Sigmoid colon (tissue), 6 donors: ENCODE measurements at regions not wholly inside any gene's neighbourhood (a gene's known extent, or its start where the extent isn't known, plus 50 kb on each side); places are given as distances from the start of the nearest gene placed in this dataset.

ENCODE experiments used
- DNase-seq: peaks from one replicate; pipeline ENCODE4 v3.0.0-alpha.2; 2019
- H3K27ac ChIP-seq, 4 donors: fragments of 200-600 bp; sonication (generic); one replicate each; pipeline ENCODE4 v1.5.1; 2016 to 2019; ENCODE audit warnings: mild to moderate bottlenecking in 1 of 4
- H3K27me3 ChIP-seq, 3 donors: fragments of 200-600 bp; sonication (generic); one replicate each; pipeline ENCODE4 v1.5.1; 2019; ENCODE audit warnings: mild to moderate bottlenecking in 1 of 3
- H3K36me3 ChIP-seq, 4 donors: fragments of 200-600 bp; sonication (generic); one replicate each; pipeline ENCODE4 v1.5.1; 2016 to 2019
- H3K4me1 ChIP-seq, 4 donors: fragments of 200-600 bp; sonication (generic); one replicate each; pipeline ENCODE4 v1.5.1; 2017 to 2019
- H3K4me3 ChIP-seq, 4 donors: fragments of 200-600 bp; sonication (generic); one replicate each; pipeline ENCODE4 v1.5.1; 2017 to 2019; ENCODE audit warnings: mild to moderate bottlenecking in 2 of 4, moderate library complexity in 1 of 4
- H3K9me3 ChIP-seq, 4 donors: fragments of 200-600 bp in 3 of 4; sonication (generic) in 3 of 4; one replicate each; pipeline versions ENCODE4 v1.5.1 to v1.6.1; 2013 to 2019
- CTCF ChIP-seq, 4 experiments: fragments of 450-650 bp in 3 of 4; fragments of 200-600 bp in 1 of 4; IDR thresholded peaks; one replicate each; pipeline ENCODE4 v1.5.1; 2016 to 2019; ENCODE audit warnings: antibody characterized with exemption in 4 of 4, mild to moderate bottlenecking in 3 of 4, moderate library complexity in 2 of 4
- EP300 ChIP-seq, 4 donors: sonication (generic); formaldehyde crosslinking; IDR thresholded peaks; one replicate each; pipeline ENCODE4 v1.6.1; 2017; ENCODE audit warnings: antibody characterized with exemption in 4 of 4
- POLR2A ChIP-seq, 2 donors: fragments of 450-650 bp; IDR thresholded peaks; one replicate each; pipeline ENCODE4 v1.6.1; 2016; ENCODE audit warnings: antibody characterized with exemption in 2 of 2, mild to moderate bottlenecking in 2 of 2, moderate library complexity in 2 of 2
- POLR2AphosphoS5 ChIP-seq, 4 donors: sonication (generic); formaldehyde crosslinking; IDR thresholded peaks; one replicate each; pipeline ENCODE4 v1.6.1; 2017; ENCODE audit warnings: antibody characterized with exemption in 4 of 4
- WGBS, 2 donors: extraction: QIAGEN DNeasy Blood & Tissue Kit; methylation state at CpG; one replicate each; pipeline ENCODE4 v1.1.7; 2013; 5-methylcytosine and 5-hydroxymethylcytosine counted together
- intact Hi-C: fragments of 100-400 bp; cut with DNase I; formaldehyde crosslinking; loops from one replicate; pipeline ENCODE4 v1.15.1; 2023
- donor health status: healthy with polysubstance abuse.
- donor health status: healthy.

GRCh38 chr5:101626572-101626971 is 669.5 kb downstream of the SLCO4C1 start:
- H3K36me3 ChIP-seq: no peaks in the 10 kb centered on the region
- H3K9me3 ChIP-seq: no peaks in the 10 kb centered on the region
- 80 to 83% methylated on average over 1 of the region's 1 CpG for WGBS, 2 donors
- no peak overlapping the region for H3K27ac ChIP-seq
- no peaks in the 10 kb centered on the region for H3K27me3 ChIP-seq
- no peak for TF ChIP-seq POLR2AphosphoS5 (IDR thresholded peaks at IDR 0.05)
- TF ChIP-seq EP300 (IDR thresholded peaks at IDR 0.05): no peak
- no peak for TF ChIP-seq POLR2A (IDR thresholded peaks at IDR 0.05)
- TF ChIP-seq CTCF (IDR thresholded peaks at IDR 0.05): no peak
- no peak for DNase-seq
- no peaks in the 10 kb centered on the region for H3K4me1 ChIP-seq
- intact Hi-C loops: no loop called here
- H3K4me3 ChIP-seq: no peak overlapping the region

GRCh38 chr5:101611039-101611438 is 685.0 kb downstream of the SLCO4C1 start:
- Histone ChIP-seq H3K4me1 (no peaks in the 10 kb centered on the region), H3K4me3 (no peak overlapping the region)
- intact Hi-C loops: no loop called here

DNA sequence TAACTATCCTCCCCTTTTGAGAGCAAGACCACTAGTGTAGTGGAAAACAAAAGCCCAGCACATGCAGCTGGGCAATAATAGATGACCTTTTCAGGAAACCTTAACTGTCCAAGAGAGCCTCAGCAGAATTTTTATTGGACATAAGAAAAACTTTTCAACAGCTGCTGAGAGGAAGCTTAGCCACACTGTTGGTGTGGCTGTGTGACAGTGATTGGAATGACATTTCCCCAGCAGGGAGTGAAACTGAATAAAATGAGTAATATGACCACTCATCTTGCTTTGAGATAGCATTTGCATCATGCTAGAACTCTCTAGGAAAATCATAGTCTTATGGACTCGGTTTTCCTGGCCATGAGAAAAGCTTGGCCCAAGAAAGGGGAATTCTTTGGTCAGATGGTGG is 687.8 kb downstream of the SLCO4C1 start:
- Histone ChIP-seq H3K27me3 (no peaks in the 10 kb centered on the region), H3K27ac (no peak overlapping the region), H3K4me1 (no peaks in the 10 kb centered on the region), H3K36me3 (no peaks in the 10 kb centered on the region), H3K4me3 (no peak overlapping the region), H3K9me3 (no peaks in the 10 kb centered on the region)
- intact Hi-C loops: no loop called here
- 44 to 66% methylated on average over 1 of the region's 1 CpG for WGBS, 2 donors
- DNase-seq: no peak
- TF ChIP-seq CTCF (IDR thresholded peaks at IDR 0.05) (no peak), EP300 (IDR thresholded peaks at IDR 0.05) (no peak)

More at GRCh38 chr5:101611039-101611438, 685.0 kb downstream of the SLCO4C1 start:
- 23 to 70% methylated on average over 6 of the region's 6 CpGs for WGBS, 2 donors
- Histone ChIP-seq H3K27ac (no peak overlapping the region), H3K9me3 (no peaks in the 10 kb centered on the region), H3K36me3 (no peaks in the 10 kb centered on the region), H3K27me3 (no peaks in the 10 kb centered on the region)
- DNase-seq: no peak
- TF ChIP-seq CTCF (IDR thresholded peaks at IDR 0.05) (no peak), EP300 (IDR thresholded peaks at IDR 0.05) (no peak), POLR2AphosphoS5 (IDR thresholded peaks at IDR 0.05) (no peak), POLR2A (IDR thresholded peaks at IDR 0.05) (no peak)

- no peaks in the 10 kb centered on the region for H3K9me3 ChIP-seq
- H3K4me3 ChIP-seq: no peak overlapping the region
- DNase-seq: no peak
- TF ChIP-seq POLR2A (IDR thresholded peaks at IDR 0.05) (no peak), EP300 (IDR thresholded peaks at IDR 0.05) (no peak), POLR2AphosphoS5 (IDR thresholded peaks at IDR 0.05) (no peak), CTCF (IDR thresholded peaks at IDR 0.05) (no peak)
- H3K36me3 ChIP-seq: no peaks in the 10 kb centered on the region
- WGBS, 2 donors: 44 to 78% methylated on average over 3 of the region's 3 CpGs
- H3K4me1 ChIP-seq: no peaks in the 10 kb centered on the region
- intact Hi-C loops: no loop called here
- H3K27ac ChIP-seq: no peak overlapping the region
- H3K27me3 ChIP-seq: no peaks in the 10 kb centered on the region
Measured at GRCh38 chr5:101605700-101606099, 690.4 kb downstream of the SLCO4C1 start.

- Histone ChIP-seq H3K4me3 (no peak overlapping the region), H3K36me3 (no peaks in the 10 kb centered on the region), H3K27me3 (no peaks in the 10 kb centered on the region), H3K27ac (no peak overlapping the region), H3K4me1 (no peaks in the 10 kb centered on the region), H3K9me3 (peaks cover 0 to 5% (median 0%) of the 10 kb centered on the region in 4 donors)
- no peak for DNase-seq
- WGBS, 2 donors: 86 to 88% methylated on average over 1 of the region's 1 CpG
- TF ChIP-seq POLR2A (IDR thresholded peaks at IDR 0.05): no peak
- no peak for TF ChIP-seq CTCF (IDR thresholded peaks at IDR 0.05)
- TF ChIP-seq EP300 (IDR thresholded peaks at IDR 0.05): no peak
- no peak for TF ChIP-seq POLR2AphosphoS5 (IDR thresholded peaks at IDR 0.05)
- intact Hi-C loops: no loop called here
Measured at GRCh38 chr5:101600614-101601013, 695.5 kb downstream of the SLCO4C1 start.
